Thymus (tissue), 11 donors: ENCODE measurements at regions not wholly inside any gene's neighbourhood (a gene's known extent, or its start where the extent isn't known, plus 50 kb on each side); places are given as distances from the start of the nearest gene placed in this dataset.

ENCODE experiments used
- DNase-seq, 9 donors: peaks; one replicate each; pipeline ENCODE4 v3.0.0-alpha.2; 2013; ENCODE audit warnings: low spot score in 9 of 9, low read depth in 6 of 9, missing footprints in 1 of 9
- H3K27ac ChIP-seq, 2 donors: one replicate each; pipeline ENCODE4 v1.5.1; 2013; ENCODE audit warnings: control low read depth in 1 of 2, low read depth in 1 of 2, low read length in 1 of 2, mild to moderate bottlenecking in 1 of 2, moderate library complexity in 1 of 2
- H3K27me3 ChIP-seq, 2 donors: one replicate each; pipeline ENCODE4 v1.5.1; 2013; ENCODE audit warnings: low read length in 1 of 2; ENCODE audit not compliant: control insufficient read depth in 2 of 2, insufficient read depth in 1 of 2
- H3K36me3 ChIP-seq, 2 donors: one replicate each; pipeline ENCODE4 v1.5.1; 2013; ENCODE audit warnings: low read length in 1 of 2, mild to moderate bottlenecking in 1 of 2, moderate library complexity in 1 of 2; ENCODE audit not compliant: control insufficient read depth in 2 of 2, insufficient read depth in 2 of 2
- H3K4me1 ChIP-seq, 2 donors: one replicate each; pipeline ENCODE4 v1.5.1; 2013; ENCODE audit warnings: low read length in 2 of 2; ENCODE audit not compliant: control insufficient read depth in 2 of 2, insufficient read depth in 2 of 2
- H3K4me3 ChIP-seq, 2 donors: one replicate each; pipeline ENCODE4 v1.5.1; 2013; ENCODE audit warnings: low read length in 2 of 2, control low read depth in 1 of 2, mild to moderate bottlenecking in 1 of 2
- H3K9me3 ChIP-seq, 2 donors: one replicate each; pipeline ENCODE4 v1.5.1; 2013; ENCODE audit warnings: low read length in 1 of 2, mild to moderate bottlenecking in 1 of 2; ENCODE audit not compliant: control insufficient read depth in 2 of 2, insufficient read depth in 1 of 2
- WGBS: extraction: QIAGEN DNeasy Blood & Tissue Kit; methylation state at CpG from one replicate; pipeline ENCODE4 v1.1.7; 2013; 5-methylcytosine and 5-hydroxymethylcytosine counted together
- donor health status: healthy.

DNA sequence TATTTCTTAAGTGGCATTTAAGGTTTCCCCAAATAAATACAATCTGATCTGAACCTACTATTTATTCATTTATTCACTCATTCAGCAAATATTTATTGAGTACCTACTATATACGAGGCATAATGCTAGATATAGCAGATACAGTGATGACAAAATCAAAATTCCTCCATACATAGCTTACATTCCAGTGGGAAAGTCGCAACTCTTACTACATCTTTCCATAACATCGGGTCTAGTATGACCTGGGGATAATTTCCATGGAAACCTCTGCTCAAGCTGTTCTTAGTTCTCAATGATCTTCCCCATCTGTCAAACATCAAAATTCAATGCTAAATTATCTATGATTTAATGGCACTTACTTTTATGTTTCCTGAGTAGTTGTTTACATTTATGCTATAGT lies 70.8 kb upstream of the PRKACB start:
- WGBS: 97% methylated on average over 3 of the region's 3 CpGs

GRCh38 chr1:84069236-84069845 lies 70.4 kb upstream of the TTLL7 start:
- DNase-seq: no peak
- no peaks in the 10 kb centered on the region for H3K4me1 ChIP-seq
- H3K9me3 ChIP-seq: peaks cover 0 to 3% of the 10 kb centered on the region in 2 donors
- H3K27ac ChIP-seq: no peak overlapping the region
- H3K4me3 ChIP-seq: no peak overlapping the region
- WGBS: 98% methylated on average over 2 of the region's 2 CpGs
- no peaks in the 10 kb centered on the region for H3K27me3 ChIP-seq
- no peaks in the 10 kb centered on the region for H3K36me3 ChIP-seq

More for the DNA sequence above, 70.8 kb upstream of the PRKACB start:
- Histone ChIP-seq H3K27ac (no peak overlapping the region), H3K9me3 (peaks cover 0 to 2% of the 10 kb centered on the region in 2 donors), H3K4me1 (peaks cover 0 to 2% of the 10 kb centered on the region in 2 donors), H3K4me3 (no peak overlapping the region), H3K27me3 (no peaks in the 10 kb centered on the region), H3K36me3 (no peaks in the 10 kb centered on the region)
- no peak for DNase-seq

DNA sequence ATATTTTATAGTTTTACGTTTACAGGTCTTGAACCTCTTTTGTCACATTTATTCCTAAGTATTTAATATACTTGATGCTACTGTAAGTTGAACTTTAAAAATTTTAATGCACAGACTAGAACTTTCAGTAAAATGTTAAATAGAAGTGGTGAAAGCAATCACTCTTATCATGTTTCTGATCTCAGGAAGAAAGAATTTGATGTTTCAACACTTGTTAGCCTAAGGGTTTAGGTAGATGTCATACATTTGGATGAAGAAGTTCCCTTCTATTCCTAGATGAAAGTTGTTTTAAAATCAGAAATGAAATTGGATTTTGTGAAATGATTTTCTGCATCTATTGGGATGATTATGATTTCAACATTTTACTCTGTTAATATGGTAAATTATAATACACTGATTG lies 63.6 kb upstream of the TTLL7 start:
- no peak overlapping the region for H3K4me3 ChIP-seq
- no peaks in the 10 kb centered on the region for H3K36me3 ChIP-seq
- no peaks in the 10 kb centered on the region for H3K9me3 ChIP-seq
- H3K27ac ChIP-seq: no peak overlapping the region
- H3K27me3 ChIP-seq: no peaks in the 10 kb centered on the region
- no peaks in the 10 kb centered on the region for H3K4me1 ChIP-seq
- DNase-seq: no peak
- WGBS: 99% methylated on average over 1 of the region's 1 CpG

DNA sequence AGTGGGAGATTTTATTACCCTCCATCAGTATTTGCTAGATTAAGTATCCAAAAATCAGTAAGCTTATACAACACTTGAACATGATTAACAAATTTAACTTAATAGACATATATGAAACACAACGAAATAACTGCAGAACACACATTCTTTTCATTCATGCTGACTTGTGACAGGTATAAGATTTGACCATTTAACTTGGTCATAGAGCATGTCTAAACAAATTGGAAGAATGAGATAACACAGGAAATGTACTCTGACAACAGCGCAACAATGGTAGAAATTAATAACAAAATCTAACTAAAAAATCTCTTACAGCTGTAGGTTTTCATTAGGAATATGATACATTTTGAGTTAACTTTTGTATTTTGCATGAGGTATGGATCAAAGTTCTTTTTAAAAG lies 62.4 kb upstream of the TTLL7 start:
- no peaks in the 10 kb centered on the region for H3K27me3 ChIP-seq
- 95% methylated on average over 2 of the region's 2 CpGs for WGBS
- H3K4me3 ChIP-seq: no peak overlapping the region
- no peak for DNase-seq
- no peaks in the 10 kb centered on the region for H3K4me1 ChIP-seq
- H3K27ac ChIP-seq: no peak overlapping the region
- no peaks in the 10 kb centered on the region for H3K36me3 ChIP-seq
- no peaks in the 10 kb centered on the region for H3K9me3 ChIP-seq

DNA sequence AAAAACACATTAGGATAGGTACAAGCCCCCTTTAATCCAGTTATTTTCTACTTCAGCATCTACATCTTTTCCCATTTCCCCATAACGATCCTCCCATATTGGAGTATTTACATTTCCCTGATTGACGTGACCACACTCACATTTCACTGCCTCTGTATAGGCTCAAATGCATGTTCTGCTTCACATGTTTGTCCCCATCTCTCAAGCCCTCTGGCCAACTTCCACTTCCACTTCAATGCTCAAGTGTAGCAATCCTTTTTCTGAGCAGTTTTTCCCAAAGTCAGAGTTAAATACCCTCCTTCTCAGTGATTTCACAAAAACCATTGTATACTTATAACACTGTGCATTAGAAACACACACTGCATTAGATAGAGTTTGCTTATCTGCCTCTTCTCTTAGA lies 61.8 kb upstream of the TTLL7 start:
- H3K9me3 ChIP-seq: no peaks in the 10 kb centered on the region
- no peak for DNase-seq
- H3K27me3 ChIP-seq: no peaks in the 10 kb centered on the region
- 93% methylated on average over 2 of the region's 2 CpGs for WGBS
- H3K36me3 ChIP-seq: no peaks in the 10 kb centered on the region
- H3K27ac ChIP-seq: no peak overlapping the region
- no peak overlapping the region for H3K4me3 ChIP-seq
- H3K4me1 ChIP-seq: no peaks in the 10 kb centered on the region

- H3K9me3 ChIP-seq: no peaks in the 10 kb centered on the region
- 94% methylated on average over 2 of the region's 2 CpGs for WGBS
- no peaks in the 10 kb centered on the region for H3K27me3 ChIP-seq
- no peaks in the 10 kb centered on the region for H3K36me3 ChIP-seq
- H3K27ac ChIP-seq: no peak overlapping the region
- H3K4me1 ChIP-seq: no peaks in the 10 kb centered on the region
- H3K4me3 ChIP-seq: no peak overlapping the region
- DNase-seq: no peak
Measured at GRCh38 chr1:84048820-84049219, 49.9 kb upstream of the TTLL7 start.
